Mucosa of descending colon (tissue), 3 donors: ENCODE measurements at regions not wholly inside any gene's neighbourhood (a gene's known extent, or its start where the extent isn't known, plus 50 kb on each side); places are given as distances from the start of the nearest gene placed in this dataset.
"Not testable (repeated sequence)": the region's sequence is repeated elsewhere in the genome, so short reads cannot be mapped to it uniquely, and the experiment has no call there.

Experiments
- ATAC-seq: fragments of 200-7000 bp; cut with Tn5 transposase; one replicate; pipeline ENCODE4 v1.9.1; 2020; ENCODE audit warnings: mild to moderate bottlenecking, moderate library complexity
- DNase-seq, 3 donors: peaks; one replicate each; pipeline ENCODE4 v3.0.0-alpha.2; 2020
- H3K36me3 ChIP-seq: fragments of 200-600 bp; one replicate; pipeline ENCODE4 v1.8.0; 2021; ENCODE audit warnings: low read depth, mild to moderate bottlenecking
- H3K4me1 ChIP-seq: fragments of 200-600 bp; one replicate; pipeline ENCODE4 v1.8.0; 2021; ENCODE audit warnings: low read depth, mild to moderate bottlenecking
- H3K4me3 ChIP-seq: fragments of 200-600 bp; one replicate; pipeline ENCODE4 v1.8.0; 2021; ENCODE audit warnings: mild to moderate bottlenecking
- H3K9me3 ChIP-seq: fragments of 200-600 bp; one replicate; pipeline ENCODE4 v1.8.0; 2021; ENCODE audit warnings: mild to moderate bottlenecking
- CTCF ChIP-seq: fragments of 200-600 bp; IDR thresholded peaks from one replicate; pipeline ENCODE4 v1.8.0; 2022; ENCODE audit warnings: antibody characterized with exemption, mild to moderate bottlenecking
- intact Hi-C, 2 donors: fragments of 100-400 bp; cut with DNase I in 1 of 2; cut with micrococcal nuclease in 1 of 2; formaldehyde crosslinking; loops; one replicate each; pipeline versions ENCODE4 v1.11.0 to v1.11.1; 2022; cut with DNase I, micrococcal nuclease
- donor health status: DM: no; HTN: no; CAD: no; lungs with moderate emphysema.
- donor health status: DM: no; HTN: no; CAD: no.
- donor health status: DM: no; HTN: yes; CAD: no.

GRCh38 chr12:131643631-131644452, 67.0 kb upstream of the SFSWAP start:
- H3K4me1 ChIP-seq = no peaks in the 10 kb centered on the region
- no peak overlapping the region for H3K4me3 ChIP-seq
- no peaks in the 10 kb centered on the region for H3K9me3 ChIP-seq
- intact Hi-C loops = loop anchor here in 1 of 2 donors (5.0 kb wide), 1 partner anchor 332 kb away; no protein-coding TSS in a partner anchor
- ATAC-seq = no peak
- no peak for TF ChIP-seq CTCF
- H3K36me3 ChIP-seq = no peaks in the 10 kb centered on the region
- DNase-seq = no peak

- DNase-seq = no peak
- Histone ChIP-seq H3K4me1 (no peaks in the 10 kb centered on the region), H3K36me3 (no peaks in the 10 kb centered on the region), H3K9me3 (no peaks in the 10 kb centered on the region), H3K4me3 (no peak overlapping the region)
- intact Hi-C loops = loop anchor here in 1 of 2 donors (5.0 kb wide), 1 partner anchor 332 kb away; no protein-coding TSS in a partner anchor
- no peak for ATAC-seq
- no peak for TF ChIP-seq CTCF
These were observed 66.4 kb upstream of the SFSWAP start for GRCh38 chr12:131644481-131644880.

- DNase-seq, ATAC-seq, H3K4me3 ChIP-seq, H3K4me1 ChIP-seq, H3K36me3 ChIP-seq, H3K9me3 ChIP-seq: not testable (repeated sequence)
- intact Hi-C loops = loop anchor here in 1 of 2 donors (5.0 kb wide), 1 partner anchor 333 kb away; no protein-coding TSS in a partner anchor
These were observed 66.0 kb upstream of the SFSWAP start for GRCh38 chr12:131644917-131645316.

GRCh38 chr12:131645557-131645956, 65.3 kb upstream of the SFSWAP start:
- H3K9me3 ChIP-seq, ATAC-seq, DNase-seq, H3K36me3 ChIP-seq, H3K4me3 ChIP-seq, intact Hi-C loops, H3K4me1 ChIP-seq: not testable (repeated sequence)

GRCh38 chr12:131646444-131646843, 64.4 kb upstream of the SFSWAP start:
- H3K4me1 ChIP-seq, intact Hi-C loops, ATAC-seq, DNase-seq, H3K36me3 ChIP-seq, H3K4me3 ChIP-seq, H3K9me3 ChIP-seq: not testable (repeated sequence)

GRCh38 chr12:131647667-131648066, 63.2 kb upstream of the SFSWAP start:
- intact Hi-C loops = no loop called here
- no peak for ATAC-seq
- no peaks in the 10 kb centered on the region for H3K4me1 ChIP-seq
- no peak for DNase-seq
- H3K36me3 ChIP-seq = no peaks in the 10 kb centered on the region
- H3K4me3 ChIP-seq = no peak overlapping the region
- H3K9me3 ChIP-seq = no peaks in the 10 kb centered on the region
- no peak for TF ChIP-seq CTCF

- H3K9me3 ChIP-seq, ATAC-seq, DNase-seq, H3K4me1 ChIP-seq, intact Hi-C loops, H3K36me3 ChIP-seq, H3K4me3 ChIP-seq: not testable (repeated sequence)
These were observed 55.3 kb upstream of the SFSWAP start for GRCh38 chr12:131655469-131656174.

GRCh38 chr12:131656796-131657195, 54.1 kb upstream of the SFSWAP start:
- H3K9me3 ChIP-seq, ATAC-seq, DNase-seq: not testable (repeated sequence)

GRCh38 chr12:131658605-131659004, 52.3 kb upstream of the SFSWAP start:
- H3K4me3 ChIP-seq, H3K4me1 ChIP-seq, intact Hi-C loops, H3K9me3 ChIP-seq, DNase-seq, H3K36me3 ChIP-seq, ATAC-seq: not testable (repeated sequence)

More at GRCh38 chr12:131656796-131657195, 54.1 kb upstream of the SFSWAP start:
- intact Hi-C loops, H3K4me3 ChIP-seq, H3K36me3 ChIP-seq, H3K4me1 ChIP-seq: not testable (repeated sequence)

- H3K9me3 ChIP-seq, DNase-seq, ATAC-seq, H3K4me3 ChIP-seq, intact Hi-C loops, H3K36me3 ChIP-seq, H3K4me1 ChIP-seq: not testable (repeated sequence)
These were observed 51.4 kb upstream of the SFSWAP start for GRCh38 chr12:131659484-131659883.

GRCh38 chr12:131659976-131660375, 50.9 kb upstream of the SFSWAP start:
- not testable (repeated sequence) for ATAC-seq, H3K9me3 ChIP-seq, H3K4me3 ChIP-seq, H3K36me3 ChIP-seq, H3K4me1 ChIP-seq, DNase-seq
- intact Hi-C loops = loop anchor here in 1 of 2 donors (10.0 kb wide), 1 partner anchor 365 kb away; no protein-coding TSS in a partner anchor
